Thoracic aorta (tissue), 2 donors: ENCODE measurements at regions not wholly inside any gene's neighbourhood (a gene's known extent, or its start where the extent isn't known, plus 50 kb on each side); places are given as distances from the start of the nearest gene placed in this dataset.

Experiments used
- ATAC-seq: fragments of 150-250 bp; one replicate; pipeline ENCODE4 v1.8.0; 2017; ENCODE audit warnings: low read depth; ENCODE audit not compliant: insufficient number of reproducible peaks, low FRiP score
- DNase-seq: peaks from one replicate; pipeline ENCODE4 v3.0.0-alpha.2; 2020; ENCODE audit warnings: low spot score
- H3K27ac ChIP-seq, 2 donors: fragments of 200-600 bp; sonication (generic); 1 replicate in 1 of 2; 2 replicates in 1 of 2; pipeline ENCODE4 v1.5.1; 2016; ENCODE audit warnings: mild to moderate bottlenecking in 2 of 2, moderate library complexity in 2 of 2
- H3K27me3 ChIP-seq: fragments of 200-600 bp; sonication (generic); replicated peaks from 2 replicates; pipeline ENCODE4 v1.6.0; 2016; ENCODE audit warnings: mild to moderate bottlenecking; ENCODE audit not compliant: insufficient read depth
- H3K36me3 ChIP-seq: fragments of 200-600 bp; sonication (generic); one replicate; pipeline ENCODE4 v1.5.1; 2016
- H3K4me1 ChIP-seq, 2 donors: fragments of 200-600 bp; sonication (generic); 1 replicate in 1 of 2; 2 replicates in 1 of 2; pipeline versions ENCODE4 v1.5.1 to v1.6.0; 2016; ENCODE audit warnings: low read depth in 2 of 2, mild to moderate bottlenecking in 1 of 2; ENCODE audit not compliant: control insufficient read depth in 1 of 2
- H3K4me3 ChIP-seq: fragments of 200-600 bp; sonication (generic); 2 replicates; pipeline ENCODE4 v1.5.1; 2016; ENCODE audit warnings: mild to moderate bottlenecking
- H3K9me3 ChIP-seq: fragments of 200-600 bp; sonication (generic); 2 replicates; pipeline ENCODE4 v1.5.1; 2016
- TF ChIP-seq, protein P1 (sequence below): fragments of 200-600 bp; sonication (generic); IDR thresholded peaks from one replicate; pipeline ENCODE4 v1.5.1; 2019; ENCODE audit warnings: antibody characterized with exemption

DNA sequence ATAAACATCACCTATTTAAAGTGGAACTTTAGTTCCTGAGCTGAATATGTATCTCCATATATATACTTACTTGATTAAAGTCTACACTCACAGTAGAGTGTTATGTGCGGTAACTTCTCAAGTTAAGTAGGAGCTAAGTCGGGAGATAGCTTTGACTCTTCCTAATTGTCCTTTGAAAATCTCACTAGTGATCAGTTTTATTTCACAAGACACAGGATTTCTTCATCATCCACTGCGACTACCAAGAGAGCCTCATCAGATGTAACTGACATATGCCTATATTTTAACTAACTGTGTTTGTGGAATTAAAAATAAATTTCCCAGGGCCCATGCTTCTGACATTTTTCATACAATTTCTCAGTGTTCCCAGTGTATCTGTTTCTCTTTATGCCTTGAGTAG, 1664.0 kb downstream of the EFNB2 start:
- H3K4me1 ChIP-seq = no peaks in the 10 kb centered on the region
- peaks cover 3% of the 10 kb centered on the region for H3K9me3 ChIP-seq
- TF ChIP-seq, protein P1, sequence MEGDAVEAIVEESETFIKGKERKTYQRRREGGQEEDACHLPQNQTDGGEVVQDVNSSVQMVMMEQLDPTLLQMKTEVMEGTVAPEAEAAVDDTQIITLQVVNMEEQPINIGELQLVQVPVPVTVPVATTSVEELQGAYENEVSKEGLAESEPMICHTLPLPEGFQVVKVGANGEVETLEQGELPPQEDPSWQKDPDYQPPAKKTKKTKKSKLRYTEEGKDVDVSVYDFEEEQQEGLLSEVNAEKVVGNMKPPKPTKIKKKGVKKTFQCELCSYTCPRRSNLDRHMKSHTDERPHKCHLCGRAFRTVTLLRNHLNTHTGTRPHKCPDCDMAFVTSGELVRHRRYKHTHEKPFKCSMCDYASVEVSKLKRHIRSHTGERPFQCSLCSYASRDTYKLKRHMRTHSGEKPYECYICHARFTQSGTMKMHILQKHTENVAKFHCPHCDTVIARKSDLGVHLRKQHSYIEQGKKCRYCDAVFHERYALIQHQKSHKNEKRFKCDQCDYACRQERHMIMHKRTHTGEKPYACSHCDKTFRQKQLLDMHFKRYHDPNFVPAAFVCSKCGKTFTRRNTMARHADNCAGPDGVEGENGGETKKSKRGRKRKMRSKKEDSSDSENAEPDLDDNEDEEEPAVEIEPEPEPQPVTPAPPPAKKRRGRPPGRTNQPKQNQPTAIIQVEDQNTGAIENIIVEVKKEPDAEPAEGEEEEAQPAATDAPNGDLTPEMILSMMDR = no peak
- no peaks in the 10 kb centered on the region for H3K36me3 ChIP-seq
- H3K27me3 ChIP-seq = no peaks in the 10 kb centered on the region
- H3K27ac ChIP-seq = no peak overlapping the region
- ATAC-seq (no peak), DNase-seq (no peak)
- no peak overlapping the region for H3K4me3 ChIP-seq

DNA sequence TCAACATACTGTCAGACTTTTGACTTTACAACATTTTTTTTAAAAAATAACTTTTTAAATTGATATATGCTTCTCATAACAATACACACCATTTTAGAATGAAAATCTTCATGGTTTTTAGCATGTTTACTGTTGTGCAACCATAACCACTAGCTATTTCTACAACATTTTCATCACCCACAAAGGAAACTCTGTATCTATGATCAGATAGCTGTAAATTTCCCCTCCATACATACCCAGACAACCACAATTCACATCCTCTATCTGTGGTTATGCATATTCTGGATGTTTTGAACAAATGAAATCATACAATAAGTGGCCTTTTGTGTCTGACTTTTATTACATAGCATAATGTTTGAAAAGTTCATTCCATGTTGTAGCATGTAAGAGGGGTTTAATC, 1666.0 kb downstream of the EFNB2 start:
- no peak for DNase-seq
- no peak overlapping the region for H3K27ac ChIP-seq
- no peaks in the 10 kb centered on the region for H3K36me3 ChIP-seq
- H3K4me1 ChIP-seq = no peaks in the 10 kb centered on the region
- ATAC-seq = no peak
- no peaks in the 10 kb centered on the region for H3K27me3 ChIP-seq
- TF ChIP-seq, protein P1 = no peak
- peaks cover 3% of the 10 kb centered on the region for H3K9me3 ChIP-seq
- no peak overlapping the region for H3K4me3 ChIP-seq

DNA sequence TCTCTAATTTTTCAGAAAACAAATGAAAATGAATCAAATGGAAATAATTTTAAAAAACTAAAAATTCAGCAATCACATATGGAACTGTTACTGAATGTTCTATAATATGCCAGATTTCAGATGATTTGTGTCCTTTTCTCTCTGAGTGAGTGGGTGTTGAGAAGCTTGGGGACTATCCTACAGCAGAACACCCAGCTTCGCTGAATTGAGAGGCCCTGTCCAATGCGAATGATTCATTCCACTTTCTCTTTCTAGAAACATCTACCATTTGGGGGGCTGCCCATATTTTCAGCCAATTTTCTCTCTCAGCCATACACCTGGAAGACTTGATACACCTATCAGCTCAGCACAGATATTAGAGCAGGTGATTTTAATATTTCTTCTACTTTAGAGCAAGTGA, 1666.7 kb downstream of the EFNB2 start:
- H3K4me1 ChIP-seq = no peaks in the 10 kb centered on the region
- H3K9me3 ChIP-seq = peaks cover 3% of the 10 kb centered on the region
- H3K27ac ChIP-seq = no peak overlapping the region
- H3K27me3 ChIP-seq = no peaks in the 10 kb centered on the region
- H3K36me3 ChIP-seq = no peaks in the 10 kb centered on the region
- TF ChIP-seq, protein P1 = no peak
- DNase-seq (no peak), ATAC-seq (no peak)
- H3K4me3 ChIP-seq = no peak overlapping the region

DNA sequence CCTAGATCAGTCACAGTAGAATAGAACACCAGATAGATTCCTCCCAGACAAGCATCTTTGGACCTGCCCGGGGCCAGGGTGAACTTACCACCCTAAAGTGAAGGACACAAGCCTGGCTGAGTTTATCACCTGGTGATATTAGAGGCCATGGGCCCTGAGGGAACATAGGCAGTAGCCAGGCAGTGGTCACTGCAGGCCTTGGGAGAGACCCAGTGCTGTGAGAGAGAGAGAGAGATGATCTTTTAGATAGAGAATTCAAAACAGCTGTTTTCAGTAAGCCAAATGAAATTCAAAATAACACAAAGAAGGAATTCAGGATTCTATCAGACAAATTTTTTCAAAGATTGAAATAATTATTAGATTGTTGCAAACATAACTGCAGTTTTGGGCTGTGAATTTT, 1679.9 kb downstream of the EFNB2 start:
- TF ChIP-seq, protein P1 = no peak
- no peak for DNase-seq
- Histone ChIP-seq H3K36me3 (no peaks in the 10 kb centered on the region), H3K27ac (no peak overlapping the region), H3K4me3 (no peak overlapping the region), H3K9me3 (no peaks in the 10 kb centered on the region), H3K27me3 (no peaks in the 10 kb centered on the region), H3K4me1 (no peaks in the 10 kb centered on the region)
- no peak for ATAC-seq

DNA sequence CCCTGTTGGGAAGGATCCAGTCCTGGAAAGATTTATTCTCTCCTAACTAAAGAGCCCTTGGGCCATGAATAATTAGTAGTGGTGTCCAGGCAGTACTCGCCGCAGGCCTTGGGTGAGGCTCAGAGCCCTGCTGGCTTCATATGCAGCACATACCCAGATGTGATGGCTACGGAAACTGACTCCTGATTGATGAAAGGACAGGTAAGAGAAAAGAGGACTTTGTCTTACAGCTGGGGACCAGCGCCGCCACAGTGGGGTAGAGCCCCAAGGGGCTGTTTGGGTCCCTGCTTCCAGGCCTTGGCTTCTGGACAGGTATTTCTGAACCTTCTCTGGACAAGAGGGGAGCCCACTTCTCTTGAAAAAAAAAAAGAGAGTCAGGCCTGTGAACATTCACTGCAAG, 1680.8 kb downstream of the EFNB2 start:
- Histone ChIP-seq H3K9me3 (no peaks in the 10 kb centered on the region), H3K4me1 (no peaks in the 10 kb centered on the region), H3K4me3 (no peak overlapping the region), H3K27me3 (no peaks in the 10 kb centered on the region), H3K36me3 (no peaks in the 10 kb centered on the region), H3K27ac (no peak overlapping the region)
- TF ChIP-seq, protein P1 = no peak
- ATAC-seq (no peak), DNase-seq (no peak)
